GM12874 (cell line): ENCODE measurements at regions not wholly inside any gene's neighbourhood (a gene's known extent, or its start where the extent isn't known, plus 50 kb on each side); places are given as distances from the start of the nearest gene placed in this dataset.

Source experiments
- TF ChIP-seq, protein P1 (sequence below): IDR thresholded peaks from 2 replicates; pipeline ENCODE4 v1.5.1; 2011; ENCODE audit warnings: low read depth, mild to moderate bottlenecking, control low read depth, low read length, moderate library complexity; ENCODE audit not compliant: insufficient read depth

DNA sequence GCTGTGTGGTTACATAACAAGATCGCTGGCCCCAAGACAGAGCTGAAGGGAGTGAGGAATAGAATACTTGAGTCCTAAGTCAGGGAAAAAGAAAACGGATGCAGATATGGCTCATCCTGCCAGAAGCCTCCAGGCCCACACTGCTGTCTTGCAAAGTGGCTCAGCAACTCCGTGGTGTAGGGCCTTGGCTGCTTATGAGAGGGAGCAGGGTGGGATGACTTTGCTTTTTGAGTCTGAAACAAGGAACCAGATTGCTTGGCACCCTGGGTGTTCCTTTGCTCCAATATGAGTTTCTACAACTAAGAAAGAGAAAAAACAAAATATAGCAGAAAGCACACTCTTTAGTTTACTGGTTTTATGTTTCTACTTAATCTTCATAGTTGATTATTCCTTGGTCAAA is 193.8 kb upstream of the WDR11 start:
- TF ChIP-seq, protein P1, sequence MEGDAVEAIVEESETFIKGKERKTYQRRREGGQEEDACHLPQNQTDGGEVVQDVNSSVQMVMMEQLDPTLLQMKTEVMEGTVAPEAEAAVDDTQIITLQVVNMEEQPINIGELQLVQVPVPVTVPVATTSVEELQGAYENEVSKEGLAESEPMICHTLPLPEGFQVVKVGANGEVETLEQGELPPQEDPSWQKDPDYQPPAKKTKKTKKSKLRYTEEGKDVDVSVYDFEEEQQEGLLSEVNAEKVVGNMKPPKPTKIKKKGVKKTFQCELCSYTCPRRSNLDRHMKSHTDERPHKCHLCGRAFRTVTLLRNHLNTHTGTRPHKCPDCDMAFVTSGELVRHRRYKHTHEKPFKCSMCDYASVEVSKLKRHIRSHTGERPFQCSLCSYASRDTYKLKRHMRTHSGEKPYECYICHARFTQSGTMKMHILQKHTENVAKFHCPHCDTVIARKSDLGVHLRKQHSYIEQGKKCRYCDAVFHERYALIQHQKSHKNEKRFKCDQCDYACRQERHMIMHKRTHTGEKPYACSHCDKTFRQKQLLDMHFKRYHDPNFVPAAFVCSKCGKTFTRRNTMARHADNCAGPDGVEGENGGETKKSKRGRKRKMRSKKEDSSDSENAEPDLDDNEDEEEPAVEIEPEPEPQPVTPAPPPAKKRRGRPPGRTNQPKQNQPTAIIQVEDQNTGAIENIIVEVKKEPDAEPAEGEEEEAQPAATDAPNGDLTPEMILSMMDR: no peak

DNA sequence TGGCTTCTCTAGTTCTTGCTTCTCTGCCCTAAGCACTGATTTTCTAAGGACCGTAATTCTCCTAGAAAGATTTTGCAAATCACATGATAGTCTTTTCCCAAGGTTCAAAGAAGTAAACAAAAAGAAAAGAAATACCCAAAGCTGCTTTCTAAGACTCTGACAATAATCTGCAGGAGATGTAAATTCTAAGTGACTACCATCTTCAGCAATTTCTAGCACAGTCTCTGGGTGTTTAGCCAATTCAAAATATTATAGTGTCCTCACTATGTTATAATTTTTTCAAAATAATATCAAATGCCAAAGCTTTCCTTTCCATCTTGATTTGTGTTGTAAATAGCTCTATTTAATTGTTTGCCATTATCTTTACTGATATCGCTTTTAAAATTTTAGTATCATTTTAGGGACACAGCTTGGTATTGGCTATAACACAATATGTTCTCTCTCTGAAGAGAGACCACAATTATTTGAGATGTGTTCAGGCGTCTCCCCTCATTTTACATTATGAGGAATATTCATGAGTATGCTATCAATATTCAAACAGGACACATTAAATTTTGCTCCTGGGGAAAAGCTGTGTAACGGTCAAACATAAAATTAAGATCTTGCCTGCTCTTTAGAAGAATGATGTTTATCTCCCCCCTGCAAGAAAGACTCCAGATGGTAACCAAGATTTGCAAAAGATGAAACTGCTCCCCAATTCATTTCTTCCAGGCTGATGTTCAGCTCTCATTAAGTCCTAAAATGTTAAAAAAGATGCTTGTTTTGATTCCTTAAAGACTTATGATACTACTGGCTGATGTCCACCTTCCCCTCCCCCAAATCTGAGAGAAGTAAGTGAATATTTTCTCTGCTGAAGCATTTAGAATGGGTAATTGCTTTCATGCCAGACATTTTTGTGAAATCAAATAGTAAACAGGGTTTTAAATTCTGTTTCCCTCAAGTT is 191.9 kb upstream of the WDR11 start:
- TF ChIP-seq, protein P1: no peak

DNA sequence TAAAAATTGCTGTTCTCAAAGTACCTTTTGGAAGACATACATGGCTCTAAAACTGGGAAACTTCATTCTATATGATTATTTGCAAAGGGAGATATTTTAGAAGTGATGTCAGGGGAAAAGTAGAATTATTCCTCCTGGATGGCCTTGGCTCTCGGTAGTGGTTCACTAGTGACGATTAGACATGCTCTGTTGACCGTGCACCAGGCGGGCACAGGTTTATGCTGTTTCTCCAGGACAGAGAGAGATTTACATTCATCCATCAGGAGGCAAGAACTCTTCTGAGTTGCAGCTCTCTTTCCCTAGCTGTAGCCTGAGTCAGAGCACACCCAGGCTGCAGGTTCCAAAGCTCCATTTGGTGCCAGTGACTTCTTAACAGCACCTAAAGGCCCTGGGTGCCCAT is 184.9 kb upstream of the WDR11 start:
- TF ChIP-seq, protein P1: no peak

DNA sequence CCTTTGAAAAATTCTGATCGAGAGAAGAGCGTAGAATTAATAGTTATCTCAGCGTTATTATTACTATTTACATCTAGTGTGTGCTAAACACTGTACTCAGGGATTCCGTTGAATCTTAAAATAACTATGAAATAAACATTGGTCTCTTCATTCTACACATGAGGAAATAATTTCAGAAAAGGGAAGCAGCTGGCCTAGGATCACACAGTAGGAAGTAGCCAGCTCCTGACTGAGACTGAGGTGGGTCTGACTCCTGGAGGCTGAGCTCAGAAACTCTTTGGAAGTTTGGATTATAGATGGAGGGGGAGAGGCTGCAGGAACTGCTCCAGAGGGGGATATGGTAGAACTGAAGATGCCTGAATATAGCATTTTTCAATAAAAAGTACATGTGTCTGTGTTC is 183.9 kb upstream of the WDR11 start:
- TF ChIP-seq, protein P1: no peak

DNA sequence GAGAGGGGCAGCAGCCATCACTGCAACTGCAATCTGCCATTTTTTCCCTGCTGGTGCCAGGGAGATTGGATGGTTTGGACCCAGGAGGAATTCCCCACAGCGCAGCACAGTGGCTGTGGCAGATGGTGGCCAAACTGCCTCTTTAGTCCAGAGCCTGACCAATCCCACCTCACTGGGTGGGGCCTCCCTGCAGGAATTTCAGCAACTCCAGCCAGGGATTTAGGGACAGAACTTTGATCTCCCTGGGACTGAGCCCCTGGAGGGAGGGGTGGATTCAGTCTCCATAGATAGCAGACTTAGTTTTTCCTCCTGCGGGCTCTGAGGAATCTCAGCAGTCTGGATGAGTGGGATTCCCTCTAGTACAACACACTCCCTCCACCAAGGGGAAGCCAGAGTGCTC is 179.7 kb upstream of the WDR11 start:
- TF ChIP-seq, protein P1: no peak

DNA sequence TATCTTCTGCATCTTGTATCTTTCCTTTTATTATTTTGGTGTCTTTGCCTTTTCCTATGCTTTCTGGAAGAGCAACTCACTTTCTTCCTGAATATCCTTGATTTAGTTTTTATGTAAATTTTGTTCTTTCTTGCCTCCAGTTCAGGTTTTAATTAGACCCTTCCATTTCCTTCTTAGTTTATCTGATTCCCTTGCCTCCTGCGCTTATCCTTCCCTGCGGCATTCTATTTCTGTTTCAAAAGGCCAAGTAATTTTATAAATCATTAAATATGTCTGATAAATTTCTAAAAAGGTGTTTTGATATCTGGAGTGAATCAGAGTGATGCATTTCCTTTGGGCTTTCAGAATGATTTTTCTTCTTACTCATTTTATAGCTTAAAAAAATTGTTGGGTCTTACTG is 167.7 kb upstream of the WDR11 start:
- TF ChIP-seq, protein P1: no peak

DNA sequence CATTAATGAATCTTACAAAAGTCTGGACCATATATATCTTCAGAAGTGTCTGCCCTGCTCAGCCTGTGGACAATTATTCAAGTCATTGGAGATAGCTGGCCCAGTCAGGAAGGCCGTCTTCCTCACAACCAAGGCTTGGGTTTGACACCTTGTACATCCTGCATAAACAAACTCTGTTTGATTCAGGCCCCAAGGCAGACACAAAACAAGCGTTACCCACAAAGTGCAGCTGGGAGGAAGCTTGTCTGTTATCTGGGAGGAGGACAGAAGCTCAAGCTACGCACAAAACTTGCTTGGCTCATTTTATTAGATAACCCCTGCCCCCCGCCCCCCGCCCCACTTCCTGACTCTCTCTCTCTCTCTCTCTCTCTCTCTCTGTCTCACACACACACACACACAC is 166.9 kb upstream of the WDR11 start:
- TF ChIP-seq, protein P1: no peak
